ENCODE measurements at regions not wholly inside any gene's neighbourhood (a gene's known extent, or its start where the extent isn't known, plus 50 kb on each side); places are given as distances from the start of the nearest gene placed in this dataset.

GRCh38 chr9:87064311-87064710, 117.0 kb upstream of the GAS1 start:
- no peak for DNase-seq (ENCODE audit: extremely low spot score in 2 of 2)
- TF ChIP-seq POLR2AphosphoS5 (IDR thresholded peaks at IDR 0.05; ENCODE audit: insufficient read depth in 1 of 2, low read depth in 1 of 2): no peak
- H3K4me3 ChIP-seq: no peak overlapping the region
- intact Hi-C loops (cut with DNase I): no loop called here
- no peaks in the 10 kb centered on the region for H3K4me1 ChIP-seq
- no peak overlapping the region for H3K27ac ChIP-seq
- H3K36me3 ChIP-seq: no peaks in the 10 kb centered on the region
- H3K9me3 ChIP-seq: no peaks in the 10 kb centered on the region
- no peaks in the 10 kb centered on the region for H3K27me3 ChIP-seq

- H3K27ac ChIP-seq: no peak overlapping the region
- H3K27me3 ChIP-seq: no peaks in the 10 kb centered on the region
- no peak for DNase-seq (ENCODE audit: extremely low spot score in 2 of 2)
- H3K9me3 ChIP-seq: no peaks in the 10 kb centered on the region
- intact Hi-C loops (cut with DNase I): no loop called here
- no peak overlapping the region for H3K4me3 ChIP-seq
- TF ChIP-seq, protein P1, sequence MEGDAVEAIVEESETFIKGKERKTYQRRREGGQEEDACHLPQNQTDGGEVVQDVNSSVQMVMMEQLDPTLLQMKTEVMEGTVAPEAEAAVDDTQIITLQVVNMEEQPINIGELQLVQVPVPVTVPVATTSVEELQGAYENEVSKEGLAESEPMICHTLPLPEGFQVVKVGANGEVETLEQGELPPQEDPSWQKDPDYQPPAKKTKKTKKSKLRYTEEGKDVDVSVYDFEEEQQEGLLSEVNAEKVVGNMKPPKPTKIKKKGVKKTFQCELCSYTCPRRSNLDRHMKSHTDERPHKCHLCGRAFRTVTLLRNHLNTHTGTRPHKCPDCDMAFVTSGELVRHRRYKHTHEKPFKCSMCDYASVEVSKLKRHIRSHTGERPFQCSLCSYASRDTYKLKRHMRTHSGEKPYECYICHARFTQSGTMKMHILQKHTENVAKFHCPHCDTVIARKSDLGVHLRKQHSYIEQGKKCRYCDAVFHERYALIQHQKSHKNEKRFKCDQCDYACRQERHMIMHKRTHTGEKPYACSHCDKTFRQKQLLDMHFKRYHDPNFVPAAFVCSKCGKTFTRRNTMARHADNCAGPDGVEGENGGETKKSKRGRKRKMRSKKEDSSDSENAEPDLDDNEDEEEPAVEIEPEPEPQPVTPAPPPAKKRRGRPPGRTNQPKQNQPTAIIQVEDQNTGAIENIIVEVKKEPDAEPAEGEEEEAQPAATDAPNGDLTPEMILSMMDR (IDR thresholded peaks at IDR 0.05): no peak
- TF ChIP-seq POLR2AphosphoS5 (IDR thresholded peaks at IDR 0.05; ENCODE audit: insufficient read depth in 1 of 2, low read depth in 1 of 2) (no peak), POLR2A (IDR thresholded peaks at IDR 0.05) (no peak)
- H3K36me3 ChIP-seq: no peaks in the 10 kb centered on the region
- no peaks in the 10 kb centered on the region for H3K4me1 ChIP-seq
Measured at GRCh38 chr9:87065981-87066380, 118.7 kb upstream of the GAS1 start.

DNA sequence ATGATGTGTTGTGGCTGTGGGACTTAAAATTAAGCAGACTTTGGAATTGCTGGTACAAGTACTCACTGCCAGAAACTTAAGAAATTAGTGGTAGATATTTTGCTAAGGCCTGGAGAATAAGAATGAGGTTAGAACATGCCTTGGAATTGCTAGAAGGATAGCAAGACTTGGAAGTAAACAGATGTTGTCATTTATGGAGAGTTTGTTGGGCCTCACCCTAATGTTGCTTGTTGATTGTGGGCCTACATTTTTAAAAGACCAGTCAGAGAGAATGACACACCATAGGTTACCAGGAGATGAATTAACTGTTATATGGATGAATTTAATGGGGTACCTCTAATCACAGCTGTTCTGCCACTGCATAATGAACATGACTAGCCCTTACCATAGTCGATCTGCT, 120.1 kb upstream of the GAS1 start:
- no peak overlapping the region for H3K4me3 ChIP-seq
- H3K4me1 ChIP-seq: no peaks in the 10 kb centered on the region
- H3K36me3 ChIP-seq: no peaks in the 10 kb centered on the region
- DNase-seq (ENCODE audit: extremely low spot score in 2 of 2): no peak
- no peaks in the 10 kb centered on the region for H3K9me3 ChIP-seq
- intact Hi-C loops (cut with DNase I): no loop called here
- TF ChIP-seq POLR2A (IDR thresholded peaks at IDR 0.05): no peak
- TF ChIP-seq, protein P1 (IDR thresholded peaks at IDR 0.05): no peak
- TF ChIP-seq POLR2AphosphoS5 (IDR thresholded peaks at IDR 0.05; ENCODE audit: insufficient read depth in 1 of 2, low read depth in 1 of 2): no peak
- H3K27me3 ChIP-seq: no peaks in the 10 kb centered on the region
- no peak overlapping the region for H3K27ac ChIP-seq

DNA sequence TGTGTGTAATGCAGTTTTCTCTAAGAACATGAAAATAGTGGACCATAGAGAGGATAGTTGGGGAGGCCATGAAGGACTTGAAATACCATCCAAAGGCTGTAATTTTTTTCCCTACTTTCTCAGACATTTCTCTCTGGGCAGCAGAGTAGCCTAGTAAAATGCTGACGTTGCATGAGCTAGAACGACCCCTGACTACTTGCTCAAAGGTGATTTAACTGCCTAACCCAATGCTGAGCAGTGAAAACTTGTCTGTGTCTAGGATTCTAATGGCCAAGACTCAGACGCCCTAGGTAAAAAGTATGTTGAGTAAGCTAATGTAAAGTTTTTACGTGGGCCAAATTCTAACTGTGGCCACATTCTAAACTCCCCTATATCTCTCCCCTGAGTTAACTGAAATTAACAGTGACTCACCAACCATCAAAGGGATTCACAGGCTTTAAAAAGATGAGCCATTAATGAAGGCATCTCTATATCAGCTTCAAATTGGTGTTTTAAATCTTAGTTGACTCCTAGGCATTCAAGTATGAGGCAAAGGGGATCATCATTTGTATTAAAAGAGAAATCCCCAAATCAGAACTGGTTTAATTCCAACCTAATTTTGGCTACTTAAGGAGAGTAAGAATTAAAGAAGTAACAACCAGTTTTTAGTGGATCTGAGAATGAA, 121.0 kb upstream of the GAS1 start:
- Histone ChIP-seq H3K9me3 (no peaks in the 10 kb centered on the region), H3K27ac (no peak overlapping the region), H3K36me3 (no peaks in the 10 kb centered on the region), H3K4me3 (no peak overlapping the region), H3K27me3 (no peaks in the 10 kb centered on the region), H3K4me1 (no peaks in the 10 kb centered on the region)
- no peak for DNase-seq (ENCODE audit: extremely low spot score in 2 of 2)
- TF ChIP-seq POLR2A (IDR thresholded peaks at IDR 0.05) (no peak), POLR2AphosphoS5 (IDR thresholded peaks at IDR 0.05; ENCODE audit: insufficient read depth in 1 of 2, low read depth in 1 of 2) (no peak)
- TF ChIP-seq, protein P1 (IDR thresholded peaks at IDR 0.05): no peak
- intact Hi-C loops (cut with DNase I): no loop called here

DNA sequence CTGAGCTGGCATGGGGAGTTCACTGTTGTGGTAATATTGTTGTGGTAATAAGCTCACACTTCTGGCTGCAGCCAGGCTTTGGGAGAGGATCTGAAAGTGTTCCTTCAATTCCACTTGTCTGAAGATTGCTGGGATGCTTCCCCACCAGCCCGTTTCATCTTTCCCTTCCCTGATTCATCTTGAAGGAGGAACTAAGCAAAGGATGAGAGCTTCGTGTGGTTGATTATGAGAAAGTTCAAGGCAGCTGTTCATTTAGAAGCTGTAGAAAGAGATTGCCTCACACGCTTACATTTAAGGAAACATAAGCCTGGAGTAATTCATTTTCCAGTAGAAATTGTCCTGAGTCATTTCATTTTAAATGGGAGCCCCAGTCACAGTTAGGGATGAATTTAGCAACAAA, 122.4 kb upstream of the GAS1 start:
- Histone ChIP-seq H3K4me3 (no peak overlapping the region), H3K36me3 (no peaks in the 10 kb centered on the region), H3K27ac (no peak overlapping the region), H3K4me1 (no peaks in the 10 kb centered on the region), H3K9me3 (no peaks in the 10 kb centered on the region), H3K27me3 (no peaks in the 10 kb centered on the region)
- intact Hi-C loops (cut with DNase I): no loop called here
- TF ChIP-seq POLR2AphosphoS5 (IDR thresholded peaks at IDR 0.05; ENCODE audit: insufficient read depth in 1 of 2, low read depth in 1 of 2): no peak
- TF ChIP-seq, protein P1 (IDR thresholded peaks at IDR 0.05): no peak
- no peak for TF ChIP-seq POLR2A (IDR thresholded peaks at IDR 0.05)
- DNase-seq (ENCODE audit: extremely low spot score in 2 of 2): no peak

Measured in vagina (tissue), 2 donors.